Body of pancreas (tissue), 4 donors: ENCODE measurements at regions not wholly inside any gene's neighbourhood (a gene's known extent, or its start where the extent isn't known, plus 50 kb on each side); places are given as distances from the start of the nearest gene placed in this dataset.

Source experiments
- ATAC-seq: fragments of 150-250 bp; one replicate; pipeline ENCODE4 v1.9.1; 2016
- DNase-seq, 4 donors: peaks; one replicate each; pipeline ENCODE4 v3.0.0-alpha.2; 2019
- H3K27ac ChIP-seq, 4 donors: fragments of 200-600 bp; sonication (generic); 1 replicate in 3 of 4; 2 replicates in 1 of 4; pipeline versions ENCODE4 v1.5.1 to v1.6.1; 2016 to 2019; ENCODE audit warnings: mild to moderate bottlenecking in 1 of 4, mixed read lengths in 1 of 4, moderate library complexity in 1 of 4
- H3K27me3 ChIP-seq, 2 donors: fragments of 200-600 bp; sonication (generic); one replicate each; pipeline ENCODE4 v1.6.0; 2016; ENCODE audit warnings: mild to moderate bottlenecking in 1 of 2
- H3K36me3 ChIP-seq, 2 donors: fragments of 200-600 bp; sonication (generic); replicated peaks in 1 of 2; 2 replicates each; pipeline ENCODE4 v1.5.1; 2016; ENCODE audit warnings: low read depth in 2 of 2; ENCODE audit not compliant: insufficient read depth in 1 of 2
- H3K4me1 ChIP-seq: fragments of 200-600 bp; sonication (generic); one replicate; pipeline ENCODE4 v1.6.0; 2016
- H3K4me3 ChIP-seq, 2 donors: fragments of 200-600 bp; sonication (generic); 1 replicate in 1 of 2; 2 replicates in 1 of 2; pipeline ENCODE4 v1.5.1; 2016 to 2019
- H3K9me3 ChIP-seq, 3 donors: fragments of 200-600 bp; sonication (generic); 1 replicate in 2 of 3; 2 replicates in 1 of 3; pipeline ENCODE4 v1.5.1; 2016
- POLR2A ChIP-seq, 3 donors: fragments of 450-650 bp; IDR thresholded peaks; one replicate each; pipeline ENCODE4 v1.6.1; 2016; ENCODE audit warnings: antibody characterized with exemption in 3 of 3, mild to moderate bottlenecking in 2 of 3
- WGBS, 2 donors: methylation state at CpG; one replicate each; pipeline ENCODE4 v1.1.5; 2017; 5-methylcytosine and 5-hydroxymethylcytosine counted together
- intact Hi-C: fragments of 100-400 bp; cut with DNase I; formaldehyde crosslinking; loops from one replicate; pipeline ENCODE4 v1.15.1; 2023
- TF ChIP-seq, protein P1 (sequence below), 7 experiments: fragments of 450-650 bp in 4 of 7; fragments of 200-600 bp in 3 of 7; sonication (generic) in 3 of 7; IDR thresholded peaks; one replicate each; pipeline ENCODE4 v1.5.1; 2016 to 2019; ENCODE audit warnings: antibody characterized with exemption in 7 of 7

DNA sequence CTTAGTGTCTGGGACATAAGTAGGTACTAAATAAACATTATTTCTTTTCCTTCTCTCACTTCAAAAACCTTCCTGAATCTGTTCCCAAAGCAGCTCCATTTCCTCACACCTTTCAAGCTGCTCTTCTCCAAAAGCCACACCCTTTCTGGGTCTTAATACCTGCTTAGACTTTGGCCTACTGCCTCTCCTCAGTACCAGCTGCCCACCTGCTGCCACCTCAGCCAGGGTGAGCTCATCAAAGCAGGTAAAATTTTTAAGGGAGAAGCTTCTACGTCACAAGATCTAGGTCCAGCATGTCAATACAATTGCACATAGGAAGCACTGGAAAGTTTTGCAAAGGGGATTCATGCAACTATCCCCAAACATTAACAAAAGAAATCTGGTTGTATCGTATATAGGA lies 108.4 kb downstream of the RPL27A start:
- TF ChIP-seq, protein P1, sequence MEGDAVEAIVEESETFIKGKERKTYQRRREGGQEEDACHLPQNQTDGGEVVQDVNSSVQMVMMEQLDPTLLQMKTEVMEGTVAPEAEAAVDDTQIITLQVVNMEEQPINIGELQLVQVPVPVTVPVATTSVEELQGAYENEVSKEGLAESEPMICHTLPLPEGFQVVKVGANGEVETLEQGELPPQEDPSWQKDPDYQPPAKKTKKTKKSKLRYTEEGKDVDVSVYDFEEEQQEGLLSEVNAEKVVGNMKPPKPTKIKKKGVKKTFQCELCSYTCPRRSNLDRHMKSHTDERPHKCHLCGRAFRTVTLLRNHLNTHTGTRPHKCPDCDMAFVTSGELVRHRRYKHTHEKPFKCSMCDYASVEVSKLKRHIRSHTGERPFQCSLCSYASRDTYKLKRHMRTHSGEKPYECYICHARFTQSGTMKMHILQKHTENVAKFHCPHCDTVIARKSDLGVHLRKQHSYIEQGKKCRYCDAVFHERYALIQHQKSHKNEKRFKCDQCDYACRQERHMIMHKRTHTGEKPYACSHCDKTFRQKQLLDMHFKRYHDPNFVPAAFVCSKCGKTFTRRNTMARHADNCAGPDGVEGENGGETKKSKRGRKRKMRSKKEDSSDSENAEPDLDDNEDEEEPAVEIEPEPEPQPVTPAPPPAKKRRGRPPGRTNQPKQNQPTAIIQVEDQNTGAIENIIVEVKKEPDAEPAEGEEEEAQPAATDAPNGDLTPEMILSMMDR (IDR thresholded peaks at IDR 0.05): no peak
- no peak for TF ChIP-seq POLR2A (IDR thresholded peaks at IDR 0.05)
- WGBS, 2 donors: 40 to 45% methylated on average over 2 of the region's 2 CpGs
- intact Hi-C loops: no loop called here
- H3K4me1 ChIP-seq: peaks cover 84% of the 10 kb centered on the region
- no peaks in the 10 kb centered on the region for H3K27me3 ChIP-seq
- ATAC-seq (no peak), DNase-seq (no peak)
- no peak overlapping the region for H3K4me3 ChIP-seq
- peak overlapping the region in 1 of 4 donors; percentile 20 for H3K27ac ChIP-seq
- H3K9me3 ChIP-seq: no peaks in the 10 kb centered on the region
- no peaks in the 10 kb centered on the region for H3K36me3 ChIP-seq

DNA sequence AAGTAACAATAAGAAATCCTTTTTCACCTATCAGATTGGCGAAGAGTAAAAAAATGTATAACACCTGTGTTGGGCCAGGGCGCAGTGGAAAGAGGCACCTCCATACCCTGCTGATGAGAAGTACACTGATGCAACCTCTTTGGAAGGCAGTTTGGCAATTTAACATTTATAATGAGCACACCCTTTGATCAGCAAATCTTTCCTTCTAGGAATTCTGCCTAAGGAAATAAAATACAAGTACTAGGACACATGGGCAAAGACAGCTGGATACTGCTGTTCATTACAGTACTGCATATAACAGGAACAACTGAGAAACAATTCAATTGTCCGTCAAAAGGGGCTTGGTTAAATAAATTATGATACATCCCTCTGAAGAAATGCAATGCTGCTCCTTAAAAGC lies 110.1 kb downstream of the RPL27A start:
- Histone ChIP-seq H3K9me3 (no peaks in the 10 kb centered on the region), H3K4me1 (peaks cover 79% of the 10 kb centered on the region), H3K27ac (peak overlapping the region in 3 of 4 donors; percentile 8 to 78 (median 47)), H3K4me3 (no peak overlapping the region), H3K27me3 (no peaks in the 10 kb centered on the region), H3K36me3 (no peaks in the 10 kb centered on the region)
- TF ChIP-seq, protein P1 (IDR thresholded peaks at IDR 0.05): no peak
- no peak for TF ChIP-seq POLR2A (IDR thresholded peaks at IDR 0.05)
- intact Hi-C loops: no loop called here
- no peak for ATAC-seq
- DNase-seq: no peak
- 69% methylated on average over 3 of the region's 3 CpGs for WGBS, 2 donors

DNA sequence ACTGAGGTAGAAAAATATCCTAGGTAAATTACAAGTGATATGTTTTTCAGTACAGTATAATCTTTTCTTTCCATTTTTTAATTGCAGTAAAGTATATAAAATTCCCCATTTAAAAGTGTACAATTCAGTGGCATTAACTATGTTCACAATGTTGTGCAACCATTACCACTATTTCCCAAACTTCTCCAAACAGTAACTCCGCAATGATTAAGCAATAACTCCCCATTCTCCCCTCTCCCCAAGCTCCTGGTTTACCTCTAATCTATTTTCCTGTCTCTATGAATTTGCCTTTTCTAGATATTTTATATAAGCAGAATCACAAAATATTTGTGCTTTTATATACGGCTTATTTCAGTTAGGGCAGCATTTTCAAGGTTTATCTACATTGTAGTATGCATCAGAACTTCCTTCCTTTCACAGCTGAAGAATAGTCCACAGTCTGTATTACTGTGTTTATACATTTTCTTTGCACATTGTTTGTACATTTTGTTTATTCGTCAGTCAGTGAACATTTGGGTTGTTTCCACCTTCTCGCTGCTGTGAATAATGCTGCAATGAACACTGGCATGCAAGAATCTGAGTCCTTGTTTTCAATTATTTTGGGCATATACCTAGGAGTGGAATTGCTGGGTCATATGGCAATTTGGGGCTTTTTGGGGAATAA lies 110.7 kb downstream of the RPL27A start:
- no peaks in the 10 kb centered on the region for H3K9me3 ChIP-seq
- H3K27ac ChIP-seq: peak overlapping the region; percentile 47 to 84 (median 66)
- H3K36me3 ChIP-seq: no peaks in the 10 kb centered on the region
- H3K4me1 ChIP-seq: peaks cover 85% of the 10 kb centered on the region
- DNase-seq (no peak), ATAC-seq (no peak)
- TF ChIP-seq POLR2A (IDR thresholded peaks at IDR 0.05): no peak
- TF ChIP-seq, protein P1 (IDR thresholded peaks at IDR 0.05): no peak
- 38 to 39% methylated on average over 4 of the region's 4 CpGs for WGBS, 2 donors
- no peaks in the 10 kb centered on the region for H3K27me3 ChIP-seq
- intact Hi-C loops: no loop called here
- no peak overlapping the region for H3K4me3 ChIP-seq

DNA sequence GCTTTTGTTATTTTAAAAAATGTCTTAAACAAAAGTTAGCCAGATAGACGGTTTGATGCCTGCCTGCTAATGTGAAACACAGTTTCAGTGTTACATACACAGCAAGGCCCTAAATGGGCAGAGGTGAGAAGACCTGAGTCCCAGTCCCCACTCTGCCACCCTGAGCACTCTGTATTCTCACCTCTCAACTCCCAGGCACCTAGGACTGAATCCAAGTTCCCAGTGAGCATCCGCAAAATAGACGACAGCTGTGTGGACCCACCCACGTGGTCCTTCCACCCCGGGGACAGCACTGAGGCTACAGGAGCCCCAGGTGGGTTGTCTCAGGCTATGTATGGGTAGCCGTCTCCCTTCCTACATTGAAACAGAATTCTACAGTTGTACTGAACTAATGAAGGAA lies 111.5 kb downstream of the RPL27A start:
- Histone ChIP-seq H3K4me1 (peaks cover 87% of the 10 kb centered on the region), H3K27ac (peak overlapping the region; percentile 55 to 84 (median 81)), H3K9me3 (no peaks in the 10 kb centered on the region), H3K4me3 (no peak overlapping the region), H3K36me3 (no peaks in the 10 kb centered on the region), H3K27me3 (no peaks in the 10 kb centered on the region)
- TF ChIP-seq POLR2A (IDR thresholded peaks at IDR 0.05): no peak
- TF ChIP-seq, protein P1 (IDR thresholded peaks at IDR 0.05): no peak
- intact Hi-C loops: no loop called here
- 23 to 35% methylated on average over 6 of the region's 6 CpGs for WGBS, 2 donors
- DNase-seq (no peak), ATAC-seq (no peak)

DNA sequence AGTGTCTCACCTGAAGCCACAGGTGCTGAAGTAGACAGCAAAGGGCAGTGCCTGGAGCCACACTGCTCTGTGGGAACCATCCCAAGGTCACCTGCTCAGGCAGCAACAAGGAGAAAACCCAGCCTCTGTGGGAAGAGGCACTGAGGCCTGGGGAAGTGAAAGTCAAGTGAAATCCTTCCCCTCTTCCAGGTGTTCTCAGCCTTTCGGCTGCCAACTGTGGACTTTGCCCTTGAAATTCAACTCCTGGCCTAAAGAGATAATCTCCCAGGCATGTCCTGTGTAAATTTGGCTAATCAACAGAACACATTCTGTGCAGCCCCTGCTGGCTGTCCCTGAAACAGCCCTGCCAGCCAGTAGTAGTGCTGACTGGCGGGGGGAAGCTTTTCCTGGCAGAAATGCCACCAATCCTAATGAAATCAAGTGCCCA lies 112.1 kb downstream of the RPL27A start:
- TF ChIP-seq, protein P1 (IDR thresholded peaks at IDR 0.05): peak; percentile 51 to 94 (median 91)
- peak in 2 of 3 donors; percentile 45 to 46 for TF ChIP-seq POLR2A (IDR thresholded peaks at IDR 0.05)
- Histone ChIP-seq H3K4me1 (peaks cover 87% of the 10 kb centered on the region), H3K36me3 (no peaks in the 10 kb centered on the region), H3K27me3 (no peaks in the 10 kb centered on the region), H3K4me3 (no peak overlapping the region), H3K27ac (peak overlapping the region; percentile 55 to 84 (median 81)), H3K9me3 (no peaks in the 10 kb centered on the region)
- peak; percentile 96 for ATAC-seq
- peak; percentile 86 to 93 (median 90) for DNase-seq
- intact Hi-C loops: no loop called here
- WGBS, 2 donors: 20 to 39% methylated on average over 2 of the region's 2 CpGs
